Transverse colon (tissue), 4 donors: ENCODE measurements at regions not wholly inside any gene's neighbourhood (a gene's known extent, or its start where the extent isn't known, plus 50 kb on each side); places are given as distances from the start of the nearest gene placed in this dataset.

ENCODE experiments used
- DNase-seq: peaks from one replicate; pipeline ENCODE4 v3.0.0-alpha.2; 2019
- H3K27ac ChIP-seq, 4 donors: fragments of 200-600 bp; sonication (generic); 2 replicates each; pipeline ENCODE4 v1.5.1; 2016 to 2018; ENCODE audit warnings: inconsistent platforms in 4 of 4
- H3K27me3 ChIP-seq: fragments of 200-600 bp; sonication (generic); 2 replicates; pipeline ENCODE4 v1.5.1; 2017; ENCODE audit warnings: inconsistent platforms
- H3K36me3 ChIP-seq, 4 donors: fragments of 200-600 bp; sonication (generic); 2 replicates each; pipeline ENCODE4 v1.5.1; 2017 to 2019; ENCODE audit warnings: inconsistent platforms in 4 of 4
- H3K4me1 ChIP-seq, 4 donors: fragments of 200-600 bp; sonication (generic); 2 replicates each; pipeline ENCODE4 v1.5.1; 2017 to 2020; ENCODE audit warnings: inconsistent platforms in 4 of 4
- H3K4me3 ChIP-seq, 4 donors: fragments of 200-600 bp; sonication (generic); 1 replicate in 1 of 4; 2 replicates in 3 of 4; pipeline versions ENCODE4 v1.5.1 to v1.6.1; 2017 to 2019; ENCODE audit warnings: inconsistent platforms in 4 of 4
- H3K9me3 ChIP-seq, 2 donors: fragments of 200-600 bp; sonication (generic); 2 replicates each; pipeline ENCODE4 v1.5.1; 2017 to 2019; ENCODE audit warnings: inconsistent platforms in 2 of 2
- EP300 ChIP-seq: sonication (generic); formaldehyde crosslinking; IDR thresholded peaks from one replicate; pipeline ENCODE4 v1.6.1; 2017; ENCODE audit warnings: antibody characterized with exemption, low read depth
- POLR2A ChIP-seq: fragments of 450-650 bp; IDR thresholded peaks from one replicate; pipeline ENCODE4 v1.6.1; 2016; ENCODE audit warnings: antibody characterized with exemption, mild to moderate bottlenecking, moderate library complexity
- POLR2AphosphoS5 ChIP-seq, 3 donors: sonication (generic); formaldehyde crosslinking; IDR thresholded peaks; one replicate each; pipeline ENCODE4 v1.6.1; 2016; ENCODE audit warnings: antibody characterized with exemption in 3 of 3
- WGBS, 2 donors: methylation state at CpG; one replicate each; pipeline ENCODE4 v1.1.5; 2018; ENCODE audit warnings: low coverage in 1 of 2; 5-methylcytosine and 5-hydroxymethylcytosine counted together
- in situ Hi-C, 4 donors: fragments of 200-750 bp; cut with MboI; loops; one replicate each; pipeline versions ENCODE4 v1.15.0 to v1.15.1; 2017; ENCODE audit warnings: low sequenced_read_pairs in 3 of 4, low pct_ligation_motif_present in 1 of 4, low pct_unique_long_range_greater_than_20kb in 1 of 4
- intact Hi-C: fragments of 100-400 bp; cut with DNase I; formaldehyde crosslinking; loops from one replicate; pipeline ENCODE4 v1.15.1; 2023; ENCODE audit warnings: low total_unique reads
- TF ChIP-seq, protein P1 (sequence below), 5 experiments: fragments of 200-600 bp in 3 of 5; fragments of 450-650 bp in 2 of 5; sonication (generic) in 3 of 5; IDR thresholded peaks; 1 replicate in 2 of 5; 2 replicates in 3 of 5; pipeline ENCODE4 v1.5.1; 2016 to 2017; ENCODE audit warnings: antibody characterized with exemption in 5 of 5, inconsistent platforms in 3 of 5, mild to moderate bottlenecking in 2 of 5, moderate library complexity in 1 of 5

DNA sequence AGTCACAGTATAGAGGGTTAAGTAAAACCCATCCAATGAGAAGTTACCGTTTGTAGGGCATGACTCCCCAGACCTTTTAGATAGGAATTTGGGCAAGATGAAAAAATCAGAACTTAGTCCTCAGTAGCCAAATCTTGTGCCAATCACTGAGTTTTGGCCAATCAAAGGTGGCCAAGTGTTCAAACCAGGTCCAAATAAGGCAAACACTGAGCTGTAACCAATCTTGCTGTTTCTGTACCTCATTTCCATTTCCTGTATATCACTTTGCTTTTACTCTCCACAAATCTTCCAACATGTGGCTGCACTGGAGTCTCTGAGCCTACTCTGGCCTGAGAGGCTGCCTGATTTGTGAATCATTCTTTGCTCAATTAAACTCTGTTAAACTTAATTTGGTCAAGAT lies 81.8 kb upstream of the GPR6 start:
- H3K4me3 ChIP-seq, result no peak overlapping the region
- no peaks in the 10 kb centered on the region for H3K27me3 ChIP-seq
- peaks cover 0 to 15% (median 10%) of the 10 kb centered on the region in 4 donors for H3K4me1 ChIP-seq
- H3K9me3 ChIP-seq, result no peaks in the 10 kb centered on the region
- in situ Hi-C loops (no loop called here), intact Hi-C loops (no loop called here)
- no peaks in the 10 kb centered on the region for H3K36me3 ChIP-seq
- no peak for DNase-seq
- WGBS, 2 donors, result 78 to 84% methylated on average over 1 of the region's 1 CpG
- no peak overlapping the region for H3K27ac ChIP-seq
- no peak for TF ChIP-seq EP300
- no peak for TF ChIP-seq POLR2AphosphoS5 (IDR thresholded peaks at IDR 0.05)
- TF ChIP-seq POLR2A, result no peak
- TF ChIP-seq, protein P1, sequence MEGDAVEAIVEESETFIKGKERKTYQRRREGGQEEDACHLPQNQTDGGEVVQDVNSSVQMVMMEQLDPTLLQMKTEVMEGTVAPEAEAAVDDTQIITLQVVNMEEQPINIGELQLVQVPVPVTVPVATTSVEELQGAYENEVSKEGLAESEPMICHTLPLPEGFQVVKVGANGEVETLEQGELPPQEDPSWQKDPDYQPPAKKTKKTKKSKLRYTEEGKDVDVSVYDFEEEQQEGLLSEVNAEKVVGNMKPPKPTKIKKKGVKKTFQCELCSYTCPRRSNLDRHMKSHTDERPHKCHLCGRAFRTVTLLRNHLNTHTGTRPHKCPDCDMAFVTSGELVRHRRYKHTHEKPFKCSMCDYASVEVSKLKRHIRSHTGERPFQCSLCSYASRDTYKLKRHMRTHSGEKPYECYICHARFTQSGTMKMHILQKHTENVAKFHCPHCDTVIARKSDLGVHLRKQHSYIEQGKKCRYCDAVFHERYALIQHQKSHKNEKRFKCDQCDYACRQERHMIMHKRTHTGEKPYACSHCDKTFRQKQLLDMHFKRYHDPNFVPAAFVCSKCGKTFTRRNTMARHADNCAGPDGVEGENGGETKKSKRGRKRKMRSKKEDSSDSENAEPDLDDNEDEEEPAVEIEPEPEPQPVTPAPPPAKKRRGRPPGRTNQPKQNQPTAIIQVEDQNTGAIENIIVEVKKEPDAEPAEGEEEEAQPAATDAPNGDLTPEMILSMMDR (IDR thresholded peaks at IDR 0.05), result no peak

DNA sequence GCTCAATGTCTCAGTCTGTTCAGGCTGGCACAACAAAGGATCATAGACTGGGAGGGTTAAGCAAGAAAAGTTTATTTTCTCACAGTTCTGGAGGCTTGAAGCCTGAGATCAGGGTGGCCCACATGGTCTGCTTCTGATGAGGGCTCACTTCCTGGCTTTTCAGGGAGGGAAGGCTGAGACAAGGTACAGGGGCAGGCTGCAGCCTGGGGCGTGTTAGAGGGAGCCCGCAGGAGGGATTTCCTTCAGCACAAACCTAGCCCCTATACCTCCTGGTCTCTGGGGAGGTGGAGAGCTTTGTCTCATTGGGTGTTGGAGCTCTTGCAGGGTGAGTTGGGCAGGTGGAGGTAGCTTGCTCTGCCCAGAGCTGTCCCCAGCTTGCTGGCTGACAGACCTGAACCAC lies 81.1 kb upstream of the GPR6 start:
- intact Hi-C loops (no loop called here), in situ Hi-C loops (no loop called here)
- no peaks in the 10 kb centered on the region for H3K27me3 ChIP-seq
- no peaks in the 10 kb centered on the region for H3K36me3 ChIP-seq
- H3K9me3 ChIP-seq, result no peaks in the 10 kb centered on the region
- DNase-seq, result no peak
- TF ChIP-seq, protein P1 (IDR thresholded peaks at IDR 0.05), result no peak
- TF ChIP-seq POLR2AphosphoS5 (IDR thresholded peaks at IDR 0.05) (no peak), POLR2A (no peak), EP300 (no peak)
- WGBS, 2 donors, result 91% methylated on average over 2 of the region's 2 CpGs; no CpG with 5 or more reads in 1 of the 2 donors
- no peak overlapping the region for H3K27ac ChIP-seq
- peaks cover 0 to 15% (median 10%) of the 10 kb centered on the region in 4 donors for H3K4me1 ChIP-seq
- no peak overlapping the region for H3K4me3 ChIP-seq

DNA sequence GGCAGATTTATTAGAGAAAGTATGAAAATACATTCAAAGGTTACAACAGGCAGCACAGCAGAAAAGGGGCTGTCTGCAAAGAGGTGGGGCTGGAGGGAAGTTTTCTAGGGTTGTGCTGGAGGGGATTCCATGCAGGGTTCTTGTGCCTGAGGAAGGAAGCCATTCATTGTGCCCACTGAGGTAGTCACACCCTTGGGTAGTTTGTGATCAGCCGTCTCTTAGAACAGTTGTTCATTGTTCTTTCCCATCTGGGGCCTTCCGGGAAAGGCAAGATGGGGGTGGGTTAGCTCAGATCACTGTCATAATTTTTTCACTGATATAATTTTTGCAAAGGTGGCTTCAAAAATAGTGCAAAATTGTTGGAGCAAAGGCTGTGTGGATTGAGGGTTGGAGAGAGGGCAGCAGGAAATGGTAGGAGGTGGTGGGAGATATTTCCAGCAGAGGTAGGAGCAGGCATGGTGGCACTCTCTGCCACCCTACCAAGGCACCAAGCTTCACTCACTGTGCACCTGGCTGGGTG lies 80.5 kb upstream of the GPR6 start:
- intact Hi-C loops, result no loop called here
- no peak for DNase-seq
- Histone ChIP-seq H3K27me3 (no peaks in the 10 kb centered on the region), H3K4me1 (peaks cover 0 to 13% (median 5%) of the 10 kb centered on the region in 4 donors), H3K4me3 (no peak overlapping the region), H3K36me3 (no peaks in the 10 kb centered on the region), H3K27ac (no peak overlapping the region), H3K9me3 (no peaks in the 10 kb centered on the region)
- TF ChIP-seq, protein P1 (IDR thresholded peaks at IDR 0.05), result no peak
- no peak for TF ChIP-seq POLR2A
- in situ Hi-C loops, result no loop called here
- 55% methylated on average over 2 of the region's 2 CpGs; no CpG with 5 or more reads in 1 of the 2 donors for WGBS, 2 donors

DNA sequence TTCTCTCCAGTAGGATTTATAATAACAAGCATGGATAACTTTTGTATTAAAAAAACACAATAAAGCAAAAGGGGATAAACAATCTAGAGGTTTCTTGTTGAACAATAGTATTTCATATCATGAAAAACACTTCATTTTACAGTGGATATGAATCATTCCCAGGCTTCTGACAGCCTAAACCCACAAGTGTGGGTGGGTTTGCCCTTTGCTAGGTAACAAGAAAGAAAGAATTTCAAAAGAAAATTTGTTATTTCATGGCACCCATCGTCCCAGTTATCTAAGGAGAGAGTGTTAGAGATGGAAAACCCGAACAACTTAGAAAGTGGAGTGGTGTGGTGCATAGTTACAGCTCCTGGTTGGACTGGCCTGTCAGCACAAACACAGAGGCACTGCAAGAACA lies 76.1 kb upstream of the GPR6 start:
- Histone ChIP-seq H3K36me3 (no peaks in the 10 kb centered on the region), H3K9me3 (no peaks in the 10 kb centered on the region), H3K4me3 (no peak overlapping the region), H3K27me3 (no peaks in the 10 kb centered on the region), H3K4me1 (no peaks in the 10 kb centered on the region), H3K27ac (no peak overlapping the region)
- 74 to 86% methylated on average over 1 to 2 of the region's 2 CpGs for WGBS, 2 donors
- in situ Hi-C loops (no loop called here), intact Hi-C loops (no loop called here)
- DNase-seq, result no peak
- TF ChIP-seq EP300 (no peak), POLR2AphosphoS5 (IDR thresholded peaks at IDR 0.05) (no peak), POLR2A (no peak)
- TF ChIP-seq, protein P1 (IDR thresholded peaks at IDR 0.05), result no peak
